ENCODE measurements at regions not wholly inside any gene's neighbourhood (a gene's known extent, or its start where the extent isn't known, plus 50 kb on each side); places are given as distances from the start of the nearest gene placed in this dataset.
A peak's percentile ranks its signal among the peaks of the same experiment; 100 is the strongest.

GRCh38 chr2:126542247-126542646, 113.7 kb upstream of the GYPC start:
- Mint-ChIP-seq H3K9me3 (peaks cover 21% of the 10 kb centered on the region), H3K27ac (no peak overlapping the region), H3K36me3 (ENCODE audit: low read depth) (peaks cover 7% of the 10 kb centered on the region; the same call in 1 of the 2 replicates), H3K27me3 (ENCODE audit: insufficient read depth) (no peaks in the 10 kb centered on the region), H3K4me3 (no peak overlapping the region), H3K4me1 (ENCODE audit: low read depth) (no peaks in the 10 kb centered on the region)
- no peak for DNase-seq
- no peak for TF ChIP-seq CTCF (IDR thresholded peaks at IDR 0.05)

GRCh38 chr2:126543081-126543480, 112.9 kb upstream of the GYPC start:
- TF ChIP-seq CTCF (IDR thresholded peaks at IDR 0.05) = no peak
- no peak overlapping the region for H3K27ac Mint-ChIP-seq
- DNase-seq = no peak

GRCh38 chr2:126558029-126558428, 97.9 kb upstream of the GYPC start:
- Mint-ChIP-seq H3K36me3 (ENCODE audit: low read depth) (no peaks in the 10 kb centered on the region), H3K27ac (no peak overlapping the region), H3K27me3 (ENCODE audit: insufficient read depth) (no peaks in the 10 kb centered on the region; the same call in 1 of the 2 replicates), H3K9me3 (no peaks in the 10 kb centered on the region), H3K4me1 (ENCODE audit: low read depth) (no peaks in the 10 kb centered on the region), H3K4me3 (peak overlapping the region; percentile 25; the same call in 1 of the 2 replicates)
- no peak for DNase-seq
- no peak for TF ChIP-seq CTCF (IDR thresholded peaks at IDR 0.05)

More at GRCh38 chr2:126543081-126543480, 112.9 kb upstream of the GYPC start:
- Mint-ChIP-seq H3K9me3 (peaks cover 21% of the 10 kb centered on the region), H3K27me3 (ENCODE audit: insufficient read depth) (no peaks in the 10 kb centered on the region), H3K4me3 (no peak overlapping the region), H3K4me1 (ENCODE audit: low read depth) (no peaks in the 10 kb centered on the region), H3K36me3 (ENCODE audit: low read depth) (peaks cover 7% of the 10 kb centered on the region; the same call in 1 of the 2 replicates)

GRCh38 chr2:126568734-126569133, 87.2 kb upstream of the GYPC start:
- DNase-seq = no peak
- Mint-ChIP-seq H3K9me3 (no peaks in the 10 kb centered on the region; the same call in 1 of the 2 replicates), H3K27ac (no peak overlapping the region), H3K36me3 (ENCODE audit: low read depth) (no peaks in the 10 kb centered on the region), H3K4me3 (no peak overlapping the region), H3K27me3 (ENCODE audit: insufficient read depth) (no peaks in the 10 kb centered on the region; the same call in none of the 2 replicates), H3K4me1 (ENCODE audit: low read depth) (no peaks in the 10 kb centered on the region)
- TF ChIP-seq CTCF (IDR thresholded peaks at IDR 0.05) = no peak

GRCh38 chr2:126571403-126571802, 84.6 kb upstream of the GYPC start:
- no peak overlapping the region for H3K4me3 Mint-ChIP-seq
- TF ChIP-seq CTCF (IDR thresholded peaks at IDR 0.05) = no peak
- no peaks in the 10 kb centered on the region for H3K36me3 Mint-ChIP-seq (ENCODE audit: low read depth)
- H3K9me3 Mint-ChIP-seq = no peaks in the 10 kb centered on the region
- H3K27ac Mint-ChIP-seq = no peak overlapping the region
- H3K27me3 Mint-ChIP-seq (ENCODE audit: insufficient read depth) = no peaks in the 10 kb centered on the region; the same call in none of the 2 replicates
- no peaks in the 10 kb centered on the region for H3K4me1 Mint-ChIP-seq (ENCODE audit: low read depth)
- DNase-seq = no peak

- DNase-seq = no peak
- Mint-ChIP-seq H3K27me3 (ENCODE audit: insufficient read depth) (no peaks in the 10 kb centered on the region), H3K27ac (no peak overlapping the region), H3K4me3 (no peak overlapping the region), H3K4me1 (ENCODE audit: low read depth) (no peaks in the 10 kb centered on the region), H3K36me3 (ENCODE audit: low read depth) (no peaks in the 10 kb centered on the region), H3K9me3 (peaks cover 13% of the 10 kb centered on the region)
- no peak for TF ChIP-seq CTCF (IDR thresholded peaks at IDR 0.05)
Observed at GRCh38 chr2:126575631-126576030, 80.3 kb upstream of the GYPC start.
